HG03520 (cell line): ENCODE measurements at regions not wholly inside any gene's neighbourhood (a gene's known extent, or its start where the extent isn't known, plus 50 kb on each side); places are given as distances from the start of the nearest gene placed in this dataset.
"Not testable (repeated sequence)": the region's sequence is repeated elsewhere in the genome, so short reads cannot be mapped to it uniquely, and the experiment has no call there.

Source experiments
- ATAC-seq: cut with Tn5 transposase; IDR thresholded peaks from one replicate; pipeline ENCODE4 v1.9.1; 2021; ENCODE audit warnings: mild to moderate bottlenecking, moderate library complexity; ENCODE audit not compliant: unreplicated experiment

GRCh38 chr3:153640689-153641665, 479.0 kb downstream of the RAP2B start:
- ATAC-seq: no peak

DNA sequence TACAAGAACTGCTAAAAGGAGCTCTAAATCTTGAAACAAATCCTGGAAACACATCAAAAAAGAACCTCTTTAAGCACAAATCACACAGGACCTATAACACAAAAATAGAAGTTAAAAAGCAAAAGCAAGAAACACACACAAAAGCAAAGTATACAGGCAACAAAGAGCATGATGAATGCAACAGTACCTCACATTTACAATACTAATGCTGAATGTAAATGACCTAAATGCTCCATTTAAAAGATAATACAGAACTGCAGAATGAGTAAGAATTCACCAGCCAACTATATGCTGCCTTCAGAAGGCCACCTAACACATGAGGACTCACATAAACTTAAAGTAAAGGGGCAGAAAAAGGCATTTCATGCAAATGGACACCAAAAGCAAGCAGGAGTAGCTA, 478.6 kb upstream of the ARHGEF26 start:
- not testable (repeated sequence) for ATAC-seq

DNA sequence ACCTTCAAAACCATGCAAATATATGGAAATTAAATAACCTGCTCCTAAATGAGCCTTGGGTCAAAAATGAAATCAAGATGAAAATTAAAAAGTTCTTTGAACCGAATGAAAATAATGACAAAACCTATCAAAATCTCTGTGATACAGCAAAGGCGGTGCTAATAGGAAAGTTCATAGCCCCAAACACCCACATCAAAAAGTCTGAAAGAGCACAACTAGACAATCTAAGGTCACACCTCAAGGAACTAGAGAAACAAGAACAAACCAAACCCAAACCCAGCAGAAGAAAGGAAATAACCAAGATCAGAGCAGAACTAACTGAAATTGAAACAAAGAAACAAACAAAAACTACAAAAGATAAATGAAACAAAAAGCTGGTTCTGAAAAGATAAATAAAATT, 477.7 kb upstream of the ARHGEF26 start:
- not testable (repeated sequence) for ATAC-seq

GRCh38 chr3:153649286-153649839, 471.8 kb upstream of the ARHGEF26 start:
- ATAC-seq: no peak

GRCh38 chr3:153652076-153652475, 469.1 kb upstream of the ARHGEF26 start:
- ATAC-seq: no peak

DNA sequence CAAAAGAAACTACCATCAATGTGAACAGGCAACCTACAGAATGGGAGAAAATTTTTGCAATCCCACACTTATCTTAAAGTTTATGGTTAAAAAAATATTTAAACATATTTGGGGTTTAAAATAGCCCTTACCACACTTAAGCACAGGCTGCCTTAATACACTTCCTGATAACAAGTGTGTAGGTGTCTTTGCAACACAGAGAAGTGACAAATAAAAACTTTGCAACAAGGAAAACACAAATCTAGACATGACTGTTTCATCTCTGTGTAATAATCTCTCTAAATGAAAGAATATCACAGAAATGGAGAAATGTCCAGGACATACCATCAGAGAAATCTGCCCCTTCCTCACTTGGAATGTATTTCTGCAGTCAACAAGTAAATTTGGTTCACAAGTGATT, 464.1 kb upstream of the ARHGEF26 start:
- no peak for ATAC-seq

- no peak for ATAC-seq
These were observed 463.7 kb upstream of the ARHGEF26 start for GRCh38 chr3:153657461-153657860.

GRCh38 chr3:153658136-153658535, 463.1 kb upstream of the ARHGEF26 start:
- ATAC-seq: no peak

DNA sequence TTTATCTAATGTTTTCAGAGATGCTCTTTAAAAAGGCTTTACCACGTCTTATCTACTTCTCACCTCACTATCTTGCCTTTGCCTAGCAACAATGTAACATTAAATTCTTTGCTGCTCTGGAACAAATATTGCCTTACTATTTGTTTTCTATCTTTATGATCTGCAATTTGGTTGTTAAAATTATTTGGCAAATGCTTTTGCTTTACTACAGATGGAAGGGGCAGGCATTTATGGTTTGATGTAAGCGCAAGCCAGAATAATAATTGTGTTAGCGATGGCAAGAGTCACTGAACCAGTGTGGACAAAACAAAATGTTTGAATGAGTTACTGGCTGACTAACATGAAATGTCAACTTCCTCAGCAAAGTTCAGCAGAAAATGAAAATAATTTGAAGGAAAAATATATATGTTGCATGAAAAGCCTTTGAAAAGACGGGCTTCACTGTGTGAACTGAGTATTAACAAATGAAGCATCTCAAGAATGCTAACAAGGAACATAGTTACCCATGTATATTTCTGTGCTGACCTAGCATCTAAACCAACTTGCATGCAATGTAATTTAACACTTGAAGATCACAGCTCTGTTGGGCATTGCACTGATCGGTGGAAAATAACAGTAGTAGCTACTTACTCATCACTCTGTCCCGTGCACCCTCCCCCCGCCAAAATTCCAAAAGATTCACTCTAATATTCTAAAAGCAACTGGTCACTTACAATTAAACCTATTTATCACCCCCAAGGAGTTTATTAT, 454.0 kb upstream of the ARHGEF26 start:
- ATAC-seq: no peak

GRCh38 chr3:153669527-153669926, 451.7 kb upstream of the ARHGEF26 start:
- no peak for ATAC-seq

DNA sequence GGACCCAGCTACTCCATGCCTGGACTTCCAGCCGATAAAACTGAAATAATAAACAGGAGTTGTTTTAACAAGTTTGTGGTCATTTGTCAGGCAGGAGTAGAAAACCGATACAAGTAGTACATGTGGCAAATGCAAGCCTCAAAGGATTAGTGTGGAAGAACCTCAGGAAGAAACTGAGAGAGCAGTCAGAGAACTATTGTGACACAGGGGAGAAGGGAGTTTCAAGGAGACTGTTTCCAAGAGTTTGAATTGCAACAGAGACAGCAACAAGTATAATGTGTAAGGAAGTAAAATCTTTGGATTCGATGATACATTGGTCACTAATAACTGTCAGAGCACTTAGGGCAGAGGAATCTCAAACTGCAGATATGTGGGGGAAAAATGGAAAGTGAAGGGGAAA, 450.6 kb upstream of the ARHGEF26 start:
- ATAC-seq: no peak

DNA sequence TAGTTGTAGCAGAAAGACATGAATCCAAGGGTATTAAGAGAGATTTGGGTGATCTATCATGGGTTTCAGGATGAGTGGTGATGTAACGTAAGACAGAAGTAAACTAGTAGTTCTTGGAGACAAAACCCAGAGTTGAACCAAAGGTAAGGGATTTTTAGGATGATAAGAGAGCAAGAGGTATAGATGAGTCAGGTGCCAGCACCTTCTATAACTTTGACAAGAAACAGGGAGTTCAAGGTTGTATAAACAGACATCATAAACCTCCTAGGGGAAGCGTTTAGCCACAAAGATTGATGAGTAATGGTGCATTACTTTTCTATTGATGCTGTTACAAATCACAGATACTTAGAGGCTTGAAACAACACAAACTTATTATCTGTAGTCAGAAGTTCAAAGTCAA, 447.3 kb upstream of the ARHGEF26 start:
- no peak for ATAC-seq

DNA sequence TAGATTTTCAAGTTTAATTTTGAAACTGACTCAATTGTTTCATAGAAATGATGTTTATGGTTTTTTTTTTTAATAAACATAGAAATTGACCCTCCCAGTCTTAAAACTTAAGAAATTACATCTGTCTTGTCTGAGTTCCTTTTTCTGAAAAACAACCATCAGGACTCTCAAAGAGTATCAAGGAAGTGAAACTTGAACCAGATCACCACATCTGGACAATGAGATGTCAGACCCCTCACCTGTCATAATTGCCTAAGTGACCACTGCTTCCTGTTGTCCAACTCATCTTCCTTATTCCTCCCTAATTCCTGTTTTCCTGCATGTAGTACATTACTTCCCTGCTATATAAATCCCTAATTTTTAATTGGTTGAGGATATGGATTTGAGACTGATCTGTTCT, 441.5 kb upstream of the ARHGEF26 start:
- ATAC-seq: no peak

DNA sequence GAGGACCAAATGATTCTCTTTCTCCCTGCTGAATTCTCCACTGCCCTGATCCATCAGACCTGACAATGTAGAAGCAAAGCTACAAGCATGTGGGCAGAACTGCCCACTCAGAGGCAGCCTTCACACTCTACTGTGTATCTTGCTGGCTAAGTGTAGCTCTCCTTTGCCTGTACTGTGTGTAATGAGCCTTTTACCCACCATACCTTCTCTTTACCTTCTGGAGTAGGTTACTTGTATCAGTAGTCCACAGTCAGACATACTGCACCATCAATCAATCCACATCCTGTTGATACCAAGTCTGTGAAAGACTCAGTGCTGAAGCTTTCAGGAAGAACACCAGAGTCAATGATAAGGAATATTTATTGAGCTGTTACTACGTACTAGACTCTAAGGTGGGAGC, 440.7 kb upstream of the ARHGEF26 start:
- ATAC-seq: no peak

- ATAC-seq: no peak
These were observed 440.1 kb upstream of the ARHGEF26 start for GRCh38 chr3:153681057-153681456.

- ATAC-seq: no peak
These were observed 432.7 kb upstream of the ARHGEF26 start for GRCh38 chr3:153688301-153689120.

- no peak for ATAC-seq
These were observed 428.0 kb upstream of the ARHGEF26 start for GRCh38 chr3:153693207-153693606.

DNA sequence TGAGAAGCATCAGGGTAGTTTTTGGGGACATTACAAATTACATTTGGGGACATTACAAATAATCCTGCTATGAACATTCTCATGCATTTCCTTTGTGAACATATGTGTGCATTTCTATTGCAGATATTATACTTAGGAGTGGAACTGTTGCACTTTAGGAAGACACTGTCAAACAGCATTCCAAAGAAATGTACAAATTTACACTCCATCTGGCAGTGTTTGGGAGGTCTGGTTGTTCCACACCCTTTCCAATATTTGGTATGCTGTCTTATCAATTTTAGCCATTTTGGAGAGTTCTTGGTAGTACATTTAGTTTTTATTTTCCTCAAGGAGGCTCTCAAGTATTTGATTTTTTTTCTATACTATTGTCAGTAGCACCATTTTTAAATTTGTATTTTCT, 419.1 kb upstream of the ARHGEF26 start:
- ATAC-seq: no peak

GRCh38 chr3:153704115-153704514, 417.1 kb upstream of the ARHGEF26 start:
- no peak for ATAC-seq

GRCh38 chr3:153706706-153707105, 414.5 kb upstream of the ARHGEF26 start:
- no peak for ATAC-seq

DNA sequence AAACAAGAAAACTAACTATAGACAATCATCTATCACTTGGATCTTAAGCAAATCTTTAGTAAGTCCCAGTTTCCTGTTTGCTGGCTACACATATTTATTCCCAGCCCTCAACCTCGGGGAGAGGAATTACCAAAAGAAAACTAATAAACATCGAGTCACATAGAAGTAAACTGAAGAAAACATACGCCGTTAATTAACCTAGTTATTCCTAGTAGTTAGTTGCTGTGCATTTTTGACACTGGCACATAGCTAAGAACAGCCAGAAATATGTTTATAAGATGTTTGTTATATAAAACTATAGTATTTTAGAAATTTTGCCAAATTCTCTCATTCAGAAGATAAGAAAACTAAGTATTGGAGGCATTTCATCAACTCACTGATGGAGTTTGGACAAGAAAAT, 407.2 kb upstream of the ARHGEF26 start:
- ATAC-seq: no peak
